ENCODE measurements at regions not wholly inside any gene's neighbourhood (a gene's known extent, or its start where the extent isn't known, plus 50 kb on each side); places are given as distances from the start of the nearest gene placed in this dataset.

- Histone ChIP-seq H3K9me3 (ENCODE audit: control insufficient read depth, low read depth, low read length) (no peaks in the 10 kb centered on the region), H3K4ac (ENCODE audit: low read depth, low read length) (no peak overlapping the region), H3K23ac (ENCODE audit: insufficient read length, low read depth, low read length) (no peak overlapping the region), H4K8ac (replicated peaks; ENCODE audit: insufficient read length, low read depth, low read length) (no peak overlapping the region), H2AK5ac (ENCODE audit: insufficient read length, low read length) (no peak overlapping the region), H3K23me2 (ENCODE audit: insufficient read length, low read depth, low read length, poor library complexity, severe bottlenecking) (no peaks in the 10 kb centered on the region), H3K27me3 (ENCODE audit: insufficient read depth, low read length) (no peaks in the 10 kb centered on the region), H2BK120ac (ENCODE audit: low read depth, low read length, poor library complexity, severe bottlenecking) (no peak overlapping the region), H2AFZ (ENCODE audit: low read length) (no peak overlapping the region), H2BK5ac (ENCODE audit: insufficient read length, low read length) (no peak overlapping the region), H3K4me2 (ENCODE audit: insufficient read depth, insufficient read length, low read length) (no peak overlapping the region), H3K9ac (ENCODE audit: extremely low read depth, insufficient read length, low read length) (no peak overlapping the region), H3K79me1 (ENCODE audit: insufficient read depth, low read depth, low read length, poor library complexity, severe bottlenecking) (no peaks in the 10 kb centered on the region), H4K91ac (ENCODE audit: insufficient read length, low read depth, low read length) (no peak overlapping the region), H3T11ph (ENCODE audit: low read length) (no peak overlapping the region), H3K56ac (ENCODE audit: insufficient read length, low read depth, low read length) (no peak overlapping the region), H4K20me1 (ENCODE audit: control insufficient read depth, insufficient read depth, insufficient read length) (no peaks in the 10 kb centered on the region), H2BK12ac (ENCODE audit: insufficient read length, low read depth, low read length) (no peak overlapping the region), H2BK20ac (ENCODE audit: low read depth, low read length, poor library complexity, severe bottlenecking) (no peak overlapping the region), H3K27ac (ENCODE audit: insufficient read length, low read depth, low read length) (no peak overlapping the region), H3K18ac (ENCODE audit: insufficient read length, low read depth, low read length) (no peak overlapping the region), H3K79me2 (ENCODE audit: insufficient read depth, low read length) (no peaks in the 10 kb centered on the region), H3K4me1 (ENCODE audit: insufficient read depth, low read length) (0 out of 2 replicates have a peak, but pooled peaks cover under 1% of the 10 kb centered on the region), H2BK15ac (ENCODE audit: low read depth, low read length) (no peak overlapping the region), H3K14ac (ENCODE audit: insufficient read depth, low read length) (no peak overlapping the region), H4K5ac (ENCODE audit: insufficient read length, low read depth, low read length) (no peak overlapping the region)
- Mint-ChIP-seq H3K9me3 (no peaks in the 10 kb centered on the region), H3K4me3 (no peak overlapping the region), H3K27ac (no peak overlapping the region), H3K27me3 (ENCODE audit: low read depth) (no peaks in the 10 kb centered on the region; the same call in 1 of the 2 replicates), H3K4me1 (peaks cover 4 to 8% of the 10 kb centered on the region in 2 experiments), H3K36me3 (ENCODE audit: insufficient read depth in 1 of 3, low read depth in 3 of 3) (no peaks in the 10 kb centered on the region)
- no peak for DNase-seq
- TF ChIP-seq CTCF (conservative IDR thresholded peaks at IDR 0.05) = no peak
- WGBS (ENCODE audit: extremely low coverage, insufficient read length, low lambda C conversion rate) = no CpG with 5 or more reads among the region's 4 CpGs
Observed at GRCh38 chr5:7072188-7072587, 323.8 kb upstream of the ADCY2 start.

Data from H9 (cell line).